ENCODE measurements at regions not wholly inside any gene's neighbourhood (a gene's known extent, or its start where the extent isn't known, plus 50 kb on each side); places are given as distances from the start of the nearest gene placed in this dataset.

GRCh38 chr2:66895206-66895605, 460.3 kb downstream of the MEIS1 start:
- no peak for DNase-seq (ENCODE audit: low spot score)

DNA sequence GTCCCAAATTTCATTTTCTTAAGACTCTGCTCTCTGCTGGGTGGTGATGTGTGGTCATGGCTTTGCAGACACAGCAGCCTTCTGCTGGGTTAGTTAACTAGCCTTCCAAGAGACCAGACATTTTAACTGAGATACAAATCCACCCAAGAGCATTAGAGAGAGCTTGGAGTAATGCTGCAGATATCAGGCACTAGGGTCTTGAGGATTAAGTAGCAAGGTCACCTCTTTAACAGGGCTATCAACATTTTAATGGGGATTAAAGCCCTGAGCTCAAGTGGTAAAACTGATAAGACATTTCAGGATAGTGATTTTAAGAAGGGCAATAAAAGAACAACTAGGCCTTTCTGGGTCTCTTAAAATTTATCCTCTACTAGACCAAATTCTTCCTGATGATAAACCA, 461.2 kb downstream of the MEIS1 start:
- DNase-seq (ENCODE audit: low spot score): no peak

- DNase-seq (ENCODE audit: low spot score): peak; percentile 22
These were observed 462.3 kb downstream of the MEIS1 start for GRCh38 chr2:66897181-66897580.

DNA sequence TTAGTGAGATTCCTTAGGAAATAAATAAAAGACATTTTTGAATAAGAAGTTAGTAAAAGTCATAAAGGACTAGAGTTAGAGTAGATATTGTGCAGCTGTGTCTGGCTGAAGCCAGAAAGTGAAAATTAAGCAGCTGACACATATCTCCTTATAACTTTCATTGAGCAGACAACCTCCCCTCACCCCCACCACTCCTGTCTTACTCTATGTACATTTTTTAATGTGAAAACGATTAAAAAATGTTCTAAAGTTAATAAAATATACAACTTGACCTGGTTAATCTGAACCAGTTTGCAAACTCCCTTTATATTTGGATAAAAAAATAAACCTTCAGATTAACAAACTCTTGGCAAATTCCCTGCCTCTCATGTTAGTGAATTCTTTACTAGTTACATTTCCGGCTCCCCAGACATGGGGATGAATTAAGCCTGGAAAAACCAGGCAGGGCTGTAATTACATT, 462.8 kb downstream of the MEIS1 start:
- DNase-seq (ENCODE audit: low spot score): no peak

- no peak for DNase-seq (ENCODE audit: low spot score)
These were observed 464.2 kb downstream of the MEIS1 start for GRCh38 chr2:66899109-66899508.

DNA sequence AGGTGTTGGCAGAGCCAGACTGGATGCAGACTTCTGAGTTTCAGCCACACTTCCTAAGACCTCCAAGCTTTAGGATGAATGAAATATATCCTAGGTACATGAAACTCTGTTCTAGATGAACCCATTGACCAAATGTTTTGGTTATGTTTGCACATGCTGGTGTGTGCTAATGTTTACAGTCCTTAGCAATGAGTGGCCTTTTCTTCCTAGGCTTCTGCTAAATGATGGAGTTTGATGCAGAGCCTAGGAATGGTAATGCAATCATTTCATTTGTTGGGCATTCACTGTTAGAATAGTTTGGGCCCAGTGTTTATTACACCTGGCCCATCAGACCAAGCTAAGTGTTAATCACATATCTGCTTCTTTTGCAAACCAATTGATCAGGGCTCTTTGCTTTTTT, 464.7 kb downstream of the MEIS1 start:
- no peak for DNase-seq (ENCODE audit: low spot score)

- no peak for DNase-seq (ENCODE audit: low spot score)
These were observed 466.4 kb downstream of the MEIS1 start for GRCh38 chr2:66901344-66901743.

DNA sequence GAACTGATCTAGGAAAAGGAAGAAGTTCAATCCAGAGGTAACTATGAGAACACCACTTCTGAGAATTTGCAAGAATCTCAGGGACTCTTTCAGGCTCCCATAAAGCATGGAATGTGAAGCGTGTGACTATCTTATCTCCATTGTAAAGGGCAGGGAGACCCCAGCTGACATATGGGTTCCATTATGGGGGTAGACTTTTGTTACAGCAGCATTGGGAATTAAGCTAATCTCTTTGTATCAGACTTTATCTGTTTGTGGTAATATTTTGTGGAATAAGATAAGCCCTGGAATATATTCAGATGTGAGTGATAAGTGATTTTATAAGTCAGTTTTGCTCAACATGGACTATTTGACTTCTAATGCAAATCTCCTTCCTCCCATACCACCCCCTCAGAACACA, 468.3 kb downstream of the MEIS1 start:
- DNase-seq (ENCODE audit: low spot score): no peak

DNA sequence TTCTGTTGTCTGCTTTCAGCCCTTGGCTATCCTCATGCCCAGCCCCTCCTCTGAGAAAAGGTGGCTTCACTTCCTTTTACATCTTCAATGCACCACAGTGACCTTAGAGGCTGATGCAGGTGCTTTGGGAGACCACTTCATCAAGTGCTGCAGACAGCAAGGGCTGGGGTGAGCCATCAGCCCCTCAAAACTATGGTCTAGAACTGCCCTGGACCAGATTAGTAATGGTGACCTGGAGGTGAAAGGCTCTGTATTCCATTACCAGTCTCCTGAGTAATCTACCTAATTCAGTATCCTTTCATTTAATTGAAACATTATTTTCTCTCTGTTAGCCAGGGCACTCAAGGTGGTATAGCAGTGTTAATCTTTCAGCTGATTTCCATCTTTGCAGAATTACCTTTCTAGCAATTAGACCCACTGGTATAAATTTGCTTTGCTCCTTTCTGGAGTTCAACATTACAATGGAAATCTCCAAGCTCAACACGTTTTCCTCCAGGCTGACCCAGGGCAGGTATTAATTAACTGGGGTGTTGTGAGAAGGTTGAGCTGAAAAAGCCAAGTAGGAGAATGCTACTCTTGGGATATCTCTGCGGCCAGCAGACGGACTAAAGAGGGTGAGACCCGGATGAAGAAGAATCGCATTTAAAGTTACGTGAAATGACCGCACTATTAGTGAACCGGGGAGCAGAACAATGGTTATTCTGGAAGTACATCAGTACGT, 469.0 kb downstream of the MEIS1 start:
- DNase-seq (ENCODE audit: low spot score): no peak

DNA sequence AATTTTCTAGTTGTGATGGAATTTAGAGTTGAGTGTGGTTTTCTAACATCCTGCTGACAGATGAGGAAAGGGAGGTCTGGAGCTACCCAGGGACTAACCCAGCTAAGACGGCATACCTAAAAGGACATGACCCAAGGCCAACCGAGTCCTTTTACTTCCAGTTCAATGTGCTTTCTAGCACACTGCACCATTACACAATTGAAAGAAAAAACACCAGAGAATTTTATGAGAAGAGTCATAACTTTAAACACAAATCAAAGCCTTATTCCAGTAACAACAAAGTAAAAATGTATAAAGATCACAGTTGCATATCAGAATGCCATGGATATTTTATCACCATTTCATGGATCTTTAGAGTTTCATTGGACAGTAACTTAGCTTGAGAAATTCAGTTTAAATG, 480.3 kb downstream of the MEIS1 start:
- no peak for DNase-seq (ENCODE audit: low spot score)

- DNase-seq (ENCODE audit: low spot score): no peak
These were observed 477.8 kb upstream of the ETAA1 start for GRCh38 chr2:66919286-66919685.

- no peak for DNase-seq (ENCODE audit: low spot score)
These were observed 476.7 kb upstream of the ETAA1 start for GRCh38 chr2:66920415-66920814.

GRCh38 chr2:66925128-66925527, 472.0 kb upstream of the ETAA1 start:
- peak; percentile 8 for DNase-seq (ENCODE audit: low spot score)

- no peak for DNase-seq (ENCODE audit: low spot score)
These were observed 470.5 kb upstream of the ETAA1 start for GRCh38 chr2:66926594-66927112.

DNA sequence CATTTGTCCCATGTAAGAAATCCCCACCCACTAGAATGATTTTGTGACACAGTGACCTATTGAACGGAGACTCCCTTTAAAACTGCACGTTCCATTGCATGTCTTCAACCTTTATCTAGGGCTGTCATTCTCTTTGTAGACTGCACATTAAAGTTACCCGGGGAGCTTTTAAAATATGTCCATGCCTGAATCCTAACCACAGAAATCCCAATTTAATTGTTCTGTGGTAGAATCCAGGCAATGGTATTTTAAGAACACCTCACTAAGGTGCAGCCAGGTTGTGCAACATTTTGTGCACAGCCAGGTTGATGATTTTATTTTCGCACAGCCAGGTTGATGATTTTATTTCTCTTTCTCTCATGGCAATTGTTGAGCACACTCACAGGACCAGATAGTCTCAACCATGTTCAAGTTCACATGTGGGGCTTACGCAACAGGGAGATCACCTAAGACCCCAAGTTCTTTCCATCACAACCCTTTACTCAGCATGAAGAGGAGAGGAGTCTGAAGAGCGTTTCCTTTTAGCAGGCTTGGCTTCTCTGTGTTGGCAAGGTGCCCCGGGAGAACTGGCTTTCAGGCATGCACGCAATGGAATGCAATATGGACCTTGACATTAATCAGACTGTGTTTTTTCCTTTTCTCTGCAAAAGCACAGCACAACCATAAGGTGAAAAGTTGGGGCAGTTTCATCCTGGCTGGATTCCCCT, 467.3 kb upstream of the ETAA1 start:
- DNase-seq (ENCODE audit: low spot score): no peak

GRCh38 chr2:66930339-66931220, 466.6 kb upstream of the ETAA1 start:
- no peak for DNase-seq (ENCODE audit: low spot score)

DNA sequence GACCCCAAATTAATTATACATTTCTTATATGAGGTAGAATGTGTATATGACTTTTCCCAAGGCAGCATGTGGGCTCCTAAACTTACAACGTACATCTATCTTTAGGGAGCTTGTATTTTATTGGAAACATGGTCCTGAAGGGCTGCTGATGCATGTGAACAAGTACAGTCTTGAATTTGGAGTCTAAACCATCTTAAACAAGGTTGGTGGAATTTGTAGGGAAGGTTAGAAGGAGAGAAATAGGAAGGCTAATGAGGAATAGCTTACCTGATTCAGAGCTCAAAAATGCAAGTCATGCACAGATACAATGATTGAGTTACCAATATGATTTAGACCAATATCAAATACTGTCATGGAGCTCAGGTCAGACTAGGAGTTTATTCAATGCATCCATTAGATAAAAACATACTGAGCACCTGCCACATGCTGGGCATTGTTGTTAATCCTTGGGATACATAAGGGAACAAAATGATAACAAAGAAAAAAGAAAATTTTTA, 458.6 kb upstream of the ETAA1 start:
- no peak for DNase-seq (ENCODE audit: low spot score)

DNA sequence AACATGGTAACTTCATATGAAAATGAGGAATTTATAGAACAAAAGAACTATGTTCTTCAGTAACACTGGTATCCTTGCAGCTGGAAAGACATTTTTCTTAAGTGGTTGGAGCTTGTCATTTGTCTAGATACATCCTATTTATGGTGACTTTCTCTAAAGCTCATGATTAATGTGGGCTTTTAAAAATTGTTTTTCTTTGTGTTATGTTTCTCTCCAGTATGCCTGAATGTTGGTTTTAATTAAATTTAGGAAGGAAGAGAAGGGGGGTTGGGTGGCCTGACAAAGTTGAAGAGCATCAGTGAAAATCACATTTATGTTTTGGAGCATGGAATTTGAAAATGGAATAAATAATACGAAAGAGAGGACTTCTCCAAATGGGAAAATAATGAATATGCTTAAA, 457.1 kb upstream of the ETAA1 start:
- DNase-seq (ENCODE audit: low spot score): no peak

- DNase-seq (ENCODE audit: low spot score): peak; percentile 24
These were observed 448.9 kb upstream of the ETAA1 start for GRCh38 chr2:66948234-66948633.

DNA sequence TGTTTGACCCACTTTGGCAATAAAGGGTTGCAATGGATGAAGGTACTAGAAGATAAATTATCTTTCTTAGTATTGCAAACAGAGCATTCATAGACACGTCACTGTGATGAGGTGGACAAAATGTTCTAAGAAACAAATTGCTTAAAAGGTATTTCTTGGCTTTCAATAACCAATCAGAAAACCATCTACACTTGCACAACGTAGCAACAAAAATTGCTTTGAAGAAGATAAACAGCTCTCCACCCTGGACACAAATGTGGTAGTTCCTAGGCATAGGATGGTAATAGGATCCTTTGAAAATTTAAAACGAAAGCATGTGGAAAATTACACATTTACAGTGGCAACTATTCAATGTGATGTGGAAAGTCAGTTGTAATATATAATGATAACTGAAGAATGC, 439.9 kb upstream of the ETAA1 start:
- DNase-seq (ENCODE audit: low spot score): no peak

GRCh38 chr2:66957677-66958076, 439.5 kb upstream of the ETAA1 start:
- no peak for DNase-seq (ENCODE audit: low spot score)

GRCh38 chr2:66960161-66960560, 437.0 kb upstream of the ETAA1 start:
- no peak for DNase-seq (ENCODE audit: low spot score)
